Astrocyte of the cerebellum (primary cell): ENCODE measurements at regions not wholly inside any gene's neighbourhood (a gene's known extent, or its start where the extent isn't known, plus 50 kb on each side); places are given as distances from the start of the nearest gene placed in this dataset.

Source experiments
- DNase-seq: peaks from one replicate; pipeline ENCODE4 v3.0.0-alpha.2; 2011; ENCODE audit warnings: low read depth
- H3K4me3 ChIP-seq: 2 replicates; pipeline ENCODE4 v1.5.1; 2011; ENCODE audit warnings: mild to moderate bottlenecking, low read depth, low read length, moderate library complexity
- CTCF ChIP-seq: IDR thresholded peaks from 2 replicates; pipeline ENCODE4 v1.5.1; 2012; ENCODE audit warnings: low read length, low read depth, moderate library complexity, mild to moderate bottlenecking; ENCODE audit errors: missing control alignments
- in situ Hi-C: cut with HindIII; loops from 2 replicates; pipeline ENCODE4 v1.10.0; 2017; ENCODE audit warnings: low sequenced_read_pairs

- H3K4me3 ChIP-seq, result no peak overlapping the region
- DNase-seq, result no peak
- in situ Hi-C loops, result no loop called here
- TF ChIP-seq CTCF, result no peak
Measured at GRCh38 chr1:191963781-191964455, 194.3 kb upstream of the RGS18 start.

GRCh38 chr1:191969290-191969689 lies 189.0 kb upstream of the RGS18 start:
- H3K4me3 ChIP-seq, result no peak overlapping the region
- TF ChIP-seq CTCF, result no peak
- no peak for DNase-seq
- in situ Hi-C loops, result no loop called here

- in situ Hi-C loops, result no loop called here
- DNase-seq, result no peak
- no peak overlapping the region for H3K4me3 ChIP-seq
- no peak for TF ChIP-seq CTCF
Measured at GRCh38 chr1:191970116-191970515, 188.1 kb upstream of the RGS18 start.

- DNase-seq, result no peak
- no peak overlapping the region for H3K4me3 ChIP-seq
- TF ChIP-seq CTCF, result no peak
- in situ Hi-C loops, result no loop called here
Measured at GRCh38 chr1:191971447-191971846, 186.8 kb upstream of the RGS18 start.

GRCh38 chr1:191974004-191974403 lies 184.3 kb upstream of the RGS18 start:
- TF ChIP-seq CTCF, result no peak
- in situ Hi-C loops, result no loop called here
- DNase-seq, result no peak
- no peak overlapping the region for H3K4me3 ChIP-seq

- in situ Hi-C loops, result no loop called here
- DNase-seq, result no peak
Measured at GRCh38 chr1:191977874-191978506, 180.3 kb upstream of the RGS18 start.

More at GRCh38 chr1:191977874-191978506, 180.3 kb upstream of the RGS18 start:
- no peak for TF ChIP-seq CTCF
- H3K4me3 ChIP-seq, result no peak overlapping the region
